ENCODE measurements at regions not wholly inside any gene's neighbourhood (a gene's known extent, or its start where the extent isn't known, plus 50 kb on each side); places are given as distances from the start of the nearest gene placed in this dataset.

DNA sequence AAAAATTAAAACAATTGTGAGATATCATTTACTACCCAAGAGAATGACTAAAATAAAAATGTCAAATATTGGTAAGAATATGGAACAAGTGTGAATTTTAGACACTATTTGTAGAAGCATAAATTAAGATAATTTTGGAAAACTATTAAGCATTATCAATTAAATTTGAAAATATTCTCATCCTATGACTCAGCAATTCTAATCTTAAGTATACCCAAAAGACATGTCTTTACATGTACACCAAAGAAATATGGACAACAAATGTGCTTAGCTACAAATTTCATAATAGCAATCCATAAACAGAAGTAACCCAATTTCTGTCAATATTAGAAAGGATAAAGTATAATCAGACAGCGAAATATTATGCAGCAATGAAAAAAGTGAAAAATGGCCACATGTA is 1032.2 kb upstream of the SEMA6D start:
- Histone ChIP-seq H3K27ac (no peak overlapping the region), H3K4me1 (no peaks in the 10 kb centered on the region), H3K36me3 (replicated peaks in 1 of 2; ENCODE audit: insufficient read depth in 1 of 2, low read depth in 2 of 2) (no peaks in the 10 kb centered on the region), H3K4me3 (no peak overlapping the region), H3K9me3 (no peaks in the 10 kb centered on the region), H3K27me3 (no peaks in the 10 kb centered on the region)
- TF ChIP-seq CTCF (IDR thresholded peaks at IDR 0.05) (no peak), POLR2A (IDR thresholded peaks at IDR 0.05) (no peak)
- ATAC-seq (no peak), DNase-seq (no peak)
- 33 to 40% methylated on average over 1 of the region's 1 CpG for WGBS, 2 donors
- intact Hi-C loops (cut with DNase I), result no loop called here

DNA sequence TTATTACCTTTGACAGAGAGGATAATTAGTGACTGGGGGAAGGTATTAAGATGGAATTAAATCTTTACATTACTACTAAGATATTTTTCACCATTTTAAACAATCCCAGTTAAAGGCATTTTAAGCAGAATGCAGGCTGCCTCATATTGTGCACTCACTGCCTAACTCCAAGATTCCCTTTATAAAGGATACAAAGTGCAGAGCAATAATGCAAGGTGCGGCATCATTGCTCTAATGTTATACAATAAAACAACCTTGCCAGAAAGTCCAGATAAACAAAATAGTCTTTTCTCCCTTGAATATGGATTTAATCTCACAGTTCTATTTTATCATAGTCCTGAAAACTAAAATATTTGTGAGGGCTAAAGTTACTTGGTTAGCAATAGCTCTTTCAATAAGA is 1031.6 kb upstream of the SEMA6D start:
- ATAC-seq (no peak), DNase-seq (no peak)
- intact Hi-C loops (cut with DNase I), result no loop called here
- H3K27ac ChIP-seq, result no peak overlapping the region
- H3K4me3 ChIP-seq, result no peak overlapping the region
- no peaks in the 10 kb centered on the region for H3K9me3 ChIP-seq
- no peaks in the 10 kb centered on the region for H3K4me1 ChIP-seq
- WGBS, 2 donors, result 90 to 93% methylated on average over 1 of the region's 1 CpG
- TF ChIP-seq CTCF (IDR thresholded peaks at IDR 0.05) (no peak), POLR2A (IDR thresholded peaks at IDR 0.05) (no peak)
- no peaks in the 10 kb centered on the region for H3K27me3 ChIP-seq
- H3K36me3 ChIP-seq (replicated peaks in 1 of 2; ENCODE audit: insufficient read depth in 1 of 2, low read depth in 2 of 2), result no peaks in the 10 kb centered on the region

DNA sequence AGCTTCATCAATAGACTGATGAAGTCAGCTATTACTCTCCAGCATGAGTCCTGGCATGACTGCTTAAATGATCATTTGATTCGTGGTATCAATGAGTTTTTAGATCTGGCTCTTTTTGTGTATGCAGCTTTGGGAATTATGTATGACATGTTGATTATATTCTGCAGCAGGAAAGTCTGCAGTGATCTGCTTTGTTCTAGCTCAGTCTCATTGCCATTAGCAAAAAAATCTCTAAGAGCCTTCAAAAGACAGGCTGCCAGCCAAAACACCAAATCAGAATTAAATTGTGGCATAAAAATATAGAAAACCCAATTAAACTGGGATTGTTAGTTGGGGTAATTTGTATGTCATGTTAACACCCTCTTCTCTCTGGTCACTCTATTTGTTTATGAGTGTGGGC is 1021.0 kb upstream of the SEMA6D start:
- Histone ChIP-seq H3K27ac (no peak overlapping the region), H3K4me3 (no peak overlapping the region), H3K36me3 (replicated peaks in 1 of 2; ENCODE audit: insufficient read depth in 1 of 2, low read depth in 2 of 2) (no peaks in the 10 kb centered on the region), H3K27me3 (no peaks in the 10 kb centered on the region), H3K9me3 (no peaks in the 10 kb centered on the region), H3K4me1 (no peaks in the 10 kb centered on the region)
- intact Hi-C loops (cut with DNase I), result no loop called here
- 9 to 16% methylated on average over 1 of the region's 1 CpG for WGBS, 2 donors
- TF ChIP-seq POLR2A (IDR thresholded peaks at IDR 0.05) (no peak), CTCF (IDR thresholded peaks at IDR 0.05) (no peak)
- no peak for ATAC-seq
- no peak for DNase-seq

DNA sequence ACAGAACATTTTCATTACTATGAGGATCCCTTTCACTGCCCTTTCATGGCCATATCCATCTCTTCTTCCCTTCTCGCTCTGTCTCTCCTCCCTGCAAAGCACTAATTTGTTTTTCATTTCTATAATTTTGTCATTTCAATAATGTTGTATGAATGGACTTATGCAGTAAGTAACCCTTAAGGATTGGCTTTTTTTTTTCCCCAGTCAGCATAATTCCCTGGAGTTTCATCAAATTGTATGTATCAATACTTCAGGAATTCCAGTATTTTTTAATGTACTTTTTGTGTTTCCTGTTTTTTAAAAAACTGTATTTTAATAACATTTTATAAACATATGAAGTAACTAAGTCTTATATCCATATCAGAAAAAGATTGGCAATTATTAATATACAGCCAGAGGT is 1016.0 kb upstream of the SEMA6D start:
- H3K4me3 ChIP-seq, result no peak overlapping the region
- no peaks in the 10 kb centered on the region for H3K27me3 ChIP-seq
- no peaks in the 10 kb centered on the region for H3K36me3 ChIP-seq (replicated peaks in 1 of 2; ENCODE audit: insufficient read depth in 1 of 2, low read depth in 2 of 2)
- ATAC-seq (no peak), DNase-seq (no peak)
- 79 to 90% methylated on average over 1 of the region's 1 CpG for WGBS, 2 donors
- no peak overlapping the region for H3K27ac ChIP-seq
- H3K4me1 ChIP-seq, result no peaks in the 10 kb centered on the region
- intact Hi-C loops (cut with DNase I), result no loop called here
- H3K9me3 ChIP-seq, result no peaks in the 10 kb centered on the region
- TF ChIP-seq CTCF (IDR thresholded peaks at IDR 0.05), result no peak
- no peak for TF ChIP-seq POLR2A (IDR thresholded peaks at IDR 0.05)

DNA sequence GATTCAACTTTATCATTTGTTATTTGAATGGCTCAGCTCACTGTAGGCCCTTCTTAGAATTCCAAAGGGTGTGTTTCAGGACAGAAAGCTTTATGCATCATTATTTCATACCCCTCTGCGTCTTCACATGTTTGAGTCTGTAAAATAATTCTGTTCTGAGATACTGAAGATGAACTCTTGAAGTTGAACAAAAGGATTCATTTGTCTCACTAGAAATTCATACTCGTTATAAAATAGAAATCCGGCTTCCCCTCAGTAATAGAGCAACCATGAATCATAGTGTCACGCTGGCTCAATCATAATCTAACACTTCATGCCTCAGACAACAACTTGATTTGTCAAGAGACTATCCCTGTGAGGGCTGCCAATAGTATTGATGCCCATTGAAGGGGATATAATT is 1015.4 kb upstream of the SEMA6D start:
- Histone ChIP-seq H3K27ac (no peak overlapping the region), H3K9me3 (no peaks in the 10 kb centered on the region), H3K27me3 (no peaks in the 10 kb centered on the region), H3K4me3 (no peak overlapping the region), H3K4me1 (no peaks in the 10 kb centered on the region), H3K36me3 (replicated peaks in 1 of 2; ENCODE audit: insufficient read depth in 1 of 2, low read depth in 2 of 2) (no peaks in the 10 kb centered on the region)
- 56 to 67% methylated on average over 4 of the region's 4 CpGs for WGBS, 2 donors
- intact Hi-C loops (cut with DNase I), result no loop called here
- no peak for DNase-seq
- no peak for ATAC-seq
- no peak for TF ChIP-seq POLR2A (IDR thresholded peaks at IDR 0.05)
- TF ChIP-seq CTCF (IDR thresholded peaks at IDR 0.05), result no peak

Measured in body of pancreas (tissue), 4 donors.